HG03097 (cell line): ENCODE measurements at regions not wholly inside any gene's neighbourhood (a gene's known extent, or its start where the extent isn't known, plus 50 kb on each side); places are given as distances from the start of the nearest gene placed in this dataset.
"Not testable (repeated sequence)": the region's sequence is repeated elsewhere in the genome, so short reads cannot be mapped to it uniquely, and the experiment has no call there.

Experiments used
- ATAC-seq: cut with Tn5 transposase; IDR thresholded peaks from one replicate; pipeline ENCODE4 v1.9.1; 2021; ENCODE audit not compliant: unreplicated experiment, low FRiP score

DNA sequence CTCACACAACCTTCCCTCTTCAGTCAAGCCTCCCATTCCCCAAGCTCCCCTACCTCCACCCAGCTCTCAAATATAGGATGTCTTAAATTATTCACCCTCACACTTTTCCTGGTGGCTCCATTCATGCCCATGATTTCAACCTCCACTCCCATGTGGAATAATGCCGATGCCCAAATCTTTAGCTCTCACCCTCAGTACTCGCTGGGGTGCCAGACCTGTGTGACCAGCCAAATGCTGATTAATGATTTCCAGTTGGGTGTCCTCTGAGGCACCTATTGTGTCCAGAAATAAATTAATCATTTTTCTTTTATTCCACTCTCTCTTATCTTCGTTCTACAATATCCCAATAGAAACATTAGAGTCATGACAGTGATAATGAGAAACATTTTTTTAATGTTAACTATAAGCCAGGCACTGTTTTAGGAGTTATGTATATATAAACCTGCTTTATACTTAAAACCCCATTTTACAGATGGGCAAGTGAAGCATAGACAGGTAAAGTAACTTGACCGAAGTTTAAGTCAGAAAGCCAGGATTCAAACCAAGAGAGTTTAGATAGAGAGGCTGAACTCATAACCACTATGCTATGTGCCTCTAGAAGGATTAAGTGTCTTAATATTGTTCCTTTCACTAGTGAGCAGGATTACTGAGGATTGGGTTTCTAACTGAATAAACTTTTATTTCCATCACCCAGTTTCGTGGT is 209.7 kb downstream of the DUSP10 start:
- no peak for ATAC-seq

DNA sequence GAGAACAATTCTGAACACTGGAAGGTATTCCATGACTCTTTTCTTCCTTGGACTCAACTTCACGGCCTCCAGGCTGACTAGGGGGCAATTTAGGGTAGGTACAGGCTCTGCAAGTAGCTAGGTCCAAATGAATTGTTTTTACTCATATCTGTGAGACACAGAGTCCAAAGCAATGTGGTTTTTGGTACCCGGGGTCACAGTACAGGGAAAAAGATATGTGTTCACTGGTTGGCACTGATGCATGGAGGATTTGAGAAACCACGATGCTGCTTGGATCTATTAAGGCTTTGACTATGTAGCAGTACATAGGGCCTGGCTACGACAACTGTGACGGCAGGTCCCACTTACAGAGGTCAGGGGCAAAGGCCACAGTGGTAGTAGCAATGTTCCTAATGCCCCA is 200.6 kb downstream of the DUSP10 start:
- ATAC-seq = no peak

GRCh38 chr1:221543529-221544120 is 198.3 kb downstream of the DUSP10 start:
- no peak for ATAC-seq

GRCh38 chr1:221548942-221549341 is 192.9 kb downstream of the DUSP10 start:
- ATAC-seq = no peak

GRCh38 chr1:221549815-221550214 is 192.1 kb downstream of the DUSP10 start:
- no peak for ATAC-seq

DNA sequence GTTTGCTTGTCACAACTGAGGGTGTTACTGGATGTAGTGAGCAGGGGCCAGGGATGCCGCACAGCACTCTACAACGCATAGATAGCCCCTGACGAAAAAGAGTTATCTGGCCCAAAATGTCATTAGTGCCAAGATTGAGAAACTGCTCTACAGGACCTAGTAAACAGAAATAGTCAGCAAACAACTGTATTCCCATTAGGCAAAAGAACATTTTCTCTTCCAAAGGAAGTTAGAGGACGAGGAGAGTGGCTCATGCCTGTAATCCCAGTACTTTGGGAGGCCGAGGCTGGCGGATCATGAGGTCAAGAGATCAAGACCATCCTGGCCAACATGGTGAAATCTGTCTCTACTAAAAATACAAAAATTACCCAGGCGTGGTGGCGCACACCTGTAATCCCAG is 189.1 kb downstream of the DUSP10 start:
- ATAC-seq = not testable (repeated sequence)

DNA sequence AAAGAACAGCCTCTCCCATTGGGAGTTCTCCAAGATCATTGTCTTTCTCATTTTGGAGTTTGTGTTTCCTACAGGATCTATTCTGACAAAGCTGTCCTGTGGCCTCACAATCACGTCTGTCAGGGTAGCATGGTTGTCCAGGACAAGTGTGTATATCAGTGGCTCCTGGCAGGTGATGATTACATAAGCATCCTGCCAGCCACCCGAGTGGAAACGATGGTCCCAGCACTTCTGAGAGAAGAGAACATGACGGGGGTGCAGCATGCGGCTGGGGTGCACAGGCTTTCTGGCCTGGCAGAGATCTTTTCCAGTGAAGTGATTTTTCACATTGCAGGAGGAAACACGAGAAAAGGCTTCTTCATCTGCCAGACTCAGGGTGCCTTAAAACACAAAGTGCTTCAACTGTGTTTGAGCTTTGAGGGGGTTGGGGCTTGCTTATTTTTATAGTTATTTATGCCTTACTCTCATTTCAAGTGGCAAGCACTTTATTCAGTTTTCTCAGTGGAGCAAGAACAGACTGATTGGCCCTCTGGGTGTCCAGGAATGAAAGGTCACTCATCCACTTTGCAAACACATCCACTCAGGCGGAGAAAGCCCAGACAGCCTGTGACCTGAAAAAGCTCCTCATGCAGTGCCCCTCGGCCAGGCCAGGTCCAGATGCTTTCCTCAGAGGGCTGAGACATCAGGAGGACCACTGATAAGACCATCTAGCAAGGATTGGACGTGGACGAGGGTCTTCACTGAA is 186.0 kb downstream of the DUSP10 start:
- ATAC-seq = no peak

- no peak for ATAC-seq
These were observed 185.5 kb downstream of the DUSP10 start for GRCh38 chr1:221556435-221556834.

GRCh38 chr1:221557013-221557412 is 184.9 kb downstream of the DUSP10 start:
- no peak for ATAC-seq

- ATAC-seq = no peak
These were observed 183.5 kb downstream of the DUSP10 start for GRCh38 chr1:221558396-221558795.

DNA sequence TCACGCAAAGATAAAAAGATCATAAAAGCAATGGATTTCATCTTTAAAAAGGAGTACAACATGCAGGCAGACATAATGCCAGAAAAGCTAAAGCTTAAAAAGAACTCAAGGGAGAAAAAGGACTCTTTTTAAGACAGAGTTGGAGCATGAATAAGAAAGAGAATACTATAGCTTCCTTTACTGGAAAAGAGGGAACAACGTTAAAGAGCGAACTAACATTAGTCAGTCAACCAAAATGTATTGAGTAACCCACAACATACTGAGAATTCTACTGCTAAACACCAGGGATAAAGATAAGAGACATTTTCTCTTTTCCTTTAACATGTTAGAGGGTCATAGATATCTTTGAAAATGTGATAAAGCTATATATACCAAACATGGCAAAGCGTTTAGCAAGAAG is 182.0 kb downstream of the DUSP10 start:
- no peak for ATAC-seq

GRCh38 chr1:221562542-221563475 is 179.1 kb downstream of the DUSP10 start:
- no peak for ATAC-seq

- ATAC-seq = no peak
These were observed 178.4 kb downstream of the DUSP10 start for GRCh38 chr1:221563476-221563921.

- ATAC-seq = no peak
These were observed 177.0 kb downstream of the DUSP10 start for GRCh38 chr1:221564891-221565290.

DNA sequence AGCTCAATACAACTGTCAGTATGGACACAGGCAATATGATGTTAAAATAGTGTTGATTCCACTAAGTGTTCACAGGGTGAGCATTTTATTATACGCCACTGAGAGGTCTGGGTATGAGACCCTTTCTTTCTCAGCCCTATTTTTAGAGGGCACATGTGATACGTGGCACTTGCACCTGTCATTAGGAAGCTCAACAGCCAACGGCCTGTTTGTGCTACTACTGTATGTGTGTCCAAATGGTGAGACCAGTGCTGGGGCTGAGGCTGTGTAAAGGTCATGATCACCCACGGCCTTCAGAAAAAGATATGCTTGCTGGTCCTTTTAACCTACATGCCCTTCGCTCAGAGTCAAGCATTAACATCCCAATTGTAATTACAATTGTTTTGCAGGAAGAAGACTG is 176.2 kb downstream of the DUSP10 start:
- no peak for ATAC-seq

- ATAC-seq = no peak
These were observed 173.9 kb downstream of the DUSP10 start for GRCh38 chr1:221567859-221568507.

GRCh38 chr1:221573756-221574155 is 168.1 kb downstream of the DUSP10 start:
- no peak for ATAC-seq

GRCh38 chr1:221574529-221574928 is 167.4 kb downstream of the DUSP10 start:
- ATAC-seq = no peak

DNA sequence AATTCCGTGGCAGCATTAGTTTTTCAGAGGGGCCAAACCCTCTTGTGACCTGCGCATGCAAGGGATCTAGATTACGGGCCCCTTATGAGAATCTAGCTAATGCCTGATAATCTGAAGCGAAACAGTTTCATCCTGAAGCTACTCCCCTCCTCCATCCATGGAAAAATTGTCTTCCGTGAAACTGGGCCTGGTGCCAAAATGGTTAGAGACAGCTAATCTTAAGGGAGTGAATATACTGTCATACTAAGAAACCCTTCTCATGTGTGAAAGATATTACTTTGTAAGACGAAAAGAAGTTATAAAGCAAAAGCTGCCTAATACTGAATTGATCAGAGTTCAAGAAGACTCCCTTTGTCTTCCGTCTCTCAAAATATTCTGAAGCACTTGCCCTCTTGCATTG is 166.3 kb downstream of the DUSP10 start:
- no peak for ATAC-seq

DNA sequence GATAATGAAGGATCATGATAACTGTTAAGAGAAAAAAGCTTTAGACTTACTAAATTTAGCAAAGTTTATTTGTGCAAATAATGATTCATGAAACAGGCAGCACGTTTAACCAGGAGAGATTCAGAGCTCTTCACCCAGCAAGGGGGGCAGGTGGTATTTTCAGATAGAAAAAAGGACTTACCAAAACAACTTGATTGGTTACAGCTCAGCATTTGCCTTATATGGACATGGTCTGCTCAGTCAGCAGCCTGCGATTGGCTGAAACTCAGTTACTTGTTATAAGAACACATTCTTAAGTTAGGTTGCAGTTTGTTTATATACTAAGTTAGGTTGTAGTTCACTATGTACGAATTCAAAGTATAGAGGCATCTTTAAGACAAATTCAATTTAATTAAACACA is 165.6 kb downstream of the DUSP10 start:
- no peak for ATAC-seq
